Heart left ventricle (tissue), 16 donors: ENCODE measurements at regions not wholly inside any gene's neighbourhood (a gene's known extent, or its start where the extent isn't known, plus 50 kb on each side); places are given as distances from the start of the nearest gene placed in this dataset.

Source experiments
- ATAC-seq, 4 donors: fragments of 200-7000 bp; cut with Tn5 transposase; one replicate each; pipeline ENCODE4 v1.9.1; 2020 to 2022; ENCODE audit warnings: moderate library complexity in 4 of 4, mild to moderate bottlenecking in 3 of 4, moderate number of reproducible peaks in 1 of 4
- DNase-seq, 5 donors: peaks; one replicate each; pipeline ENCODE4 v3.0.0-alpha.2; 2020
- H3K27ac ChIP-seq, 12 donors: fragments of 200-600 bp; sonication (generic) in 4 of 12; one replicate each; pipeline versions ENCODE4 v1.5.0 to v1.8.0; 2016 to 2022; ENCODE audit warnings: mild to moderate bottlenecking in 2 of 12
- H3K27me3 ChIP-seq, 9 donors: fragments of 200-600 bp; sonication (generic) in 2 of 9; one replicate each; pipeline versions ENCODE4 v1.5.1 to v1.8.0; 2016 to 2022; ENCODE audit warnings: mild to moderate bottlenecking in 3 of 9
- H3K36me3 ChIP-seq, 9 donors: fragments of 200-600 bp; sonication (generic) in 2 of 9; one replicate each; pipeline versions ENCODE4 v1.5.0 to v1.8.0; 2018 to 2022; ENCODE audit warnings: mild to moderate bottlenecking in 2 of 9
- H3K4me1 ChIP-seq, 12 donors: fragments of 200-600 bp; sonication (generic) in 4 of 12; one replicate each; pipeline versions ENCODE4 v1.5.0 to v1.8.0; 2016 to 2022; ENCODE audit warnings: mild to moderate bottlenecking in 3 of 12
- H3K4me3 ChIP-seq, 12 donors: fragments of 200-600 bp; sonication (generic) in 4 of 12; one replicate each; pipeline versions ENCODE4 v1.5.0 to v1.8.0; 2017 to 2022; ENCODE audit warnings: mild to moderate bottlenecking in 9 of 12, moderate library complexity in 4 of 12
- H3K9me3 ChIP-seq, 12 donors: fragments of 200-600 bp; sonication (generic) in 4 of 12; one replicate each; pipeline versions ENCODE4 v1.5.0 to v1.8.0; 2016 to 2022; ENCODE audit warnings: mild to moderate bottlenecking in 1 of 12
- CTCF ChIP-seq, 12 donors: fragments of 200-600 bp; sonication (generic) in 4 of 12; IDR thresholded peaks; one replicate each; pipeline versions ENCODE4 v1.5.0 to v1.8.0; 2018 to 2022; ENCODE audit warnings: antibody characterized with exemption in 12 of 12, mild to moderate bottlenecking in 5 of 12
- POLR2A ChIP-seq, 2 donors: fragments of 450-650 bp; IDR thresholded peaks; one replicate each; pipeline ENCODE4 v1.6.1; 2017; ENCODE audit warnings: antibody characterized with exemption in 2 of 2, mild to moderate bottlenecking in 2 of 2, moderate library complexity in 2 of 2
- WGBS, 4 donors: extraction: QIAGEN DNeasy Blood & Tissue Kit in 2 of 4; methylation state at CpG; one replicate each; pipeline versions ENCODE4 v1.1.5 to v1.1.7; 2013 to 2018; 5-methylcytosine and 5-hydroxymethylcytosine counted together
- intact Hi-C, 10 donors: fragments of 100-400 bp; cut with DNase I; formaldehyde crosslinking; loops; one replicate each; pipeline versions ENCODE4 v1.11.1 to v1.14.2; 2022
- donor health status: ischemic (EF 13 %, LVEDD 7.1; RV severe dilation, severe dysfunction).
- donor health status: healthy with polysubstance abuse.
- donor health status: DM: no; HTN: yes; CAD: no.
- donor health status: DM: no; HTN: no; CAD: no.
- donor health status: ischemic (EF 25% LVEDD 6.9; RV normal size, moderate dysfunction).
- donor health status: ischemic (EF 25% LVEDD 5.7; RV mildly dilated, moderate dysfunction).
- donor health status: healthy.
- donor health status: DM: yes; HTN: yes; CAD: no.
- donor health status: ischemic (EF 35%, LVEDD 5.7; RV mildly dilated, moderate dysfunction).
- donor health status: nonischemic (EF 11% LVEDD 7.7; RV severe dilation, severe dysfunction).
- donor health status: DM: yes; HTN: yes; CAD: no.
- donor health status: PGD.
- donor health status: ischemic (EF 29% LVEDD 5.4; RV normal size, mild dysfunction).
- donor health status: nonischemic (EF 23%, LVEDD 6.1; RV moderate dilation, normal function).

GRCh38 chr7:110204527-110204926 is 886.4 kb upstream of the LRRN3 start:
- H3K4me3 ChIP-seq: no peak overlapping the region
- H3K27me3 ChIP-seq: no peaks in the 10 kb centered on the region
- 72 to 82% (median 74%) methylated on average over 4 of the region's 4 CpGs for WGBS, 4 donors
- no peaks in the 10 kb centered on the region for H3K9me3 ChIP-seq
- H3K27ac ChIP-seq: no peak overlapping the region
- no peak for DNase-seq
- H3K36me3 ChIP-seq: no peaks in the 10 kb centered on the region
- no peaks in the 10 kb centered on the region for H3K4me1 ChIP-seq
- intact Hi-C loops: no loop called here
- TF ChIP-seq CTCF (IDR thresholded peaks at IDR 0.05): no peak
- no peak for ATAC-seq

GRCh38 chr7:110205899-110206298 is 885.0 kb upstream of the LRRN3 start:
- H3K36me3 ChIP-seq: no peaks in the 10 kb centered on the region
- no peak for DNase-seq
- H3K4me1 ChIP-seq: no peaks in the 10 kb centered on the region
- no peak for TF ChIP-seq CTCF (IDR thresholded peaks at IDR 0.05)
- no peak for TF ChIP-seq POLR2A (IDR thresholded peaks at IDR 0.05)
- H3K27me3 ChIP-seq: no peaks in the 10 kb centered on the region
- no peak overlapping the region for H3K4me3 ChIP-seq
- 17 to 39% (median 27%) methylated on average over 1 of the region's 1 CpG for WGBS, 4 donors
- ATAC-seq: no peak
- intact Hi-C loops: no loop called here
- no peaks in the 10 kb centered on the region for H3K9me3 ChIP-seq
- H3K27ac ChIP-seq: no peak overlapping the region

GRCh38 chr7:110209884-110210283 is 881.0 kb upstream of the LRRN3 start:
- Histone ChIP-seq H3K36me3 (no peaks in the 10 kb centered on the region), H3K4me1 (no peaks in the 10 kb centered on the region)
- ATAC-seq: no peak

GRCh38 chr7:110210941-110211608 is 879.9 kb upstream of the LRRN3 start:
- H3K4me3 ChIP-seq: no peak overlapping the region
- DNase-seq: no peak
- no peak overlapping the region for H3K27ac ChIP-seq
- H3K4me1 ChIP-seq: no peaks in the 10 kb centered on the region
- TF ChIP-seq CTCF (IDR thresholded peaks at IDR 0.05) (no peak), POLR2A (IDR thresholded peaks at IDR 0.05) (no peak)
- no peaks in the 10 kb centered on the region for H3K9me3 ChIP-seq
- no peaks in the 10 kb centered on the region for H3K27me3 ChIP-seq
- no peak for ATAC-seq
- no peaks in the 10 kb centered on the region for H3K36me3 ChIP-seq
- intact Hi-C loops: no loop called here
- WGBS, 4 donors: 91 to 100% (median 96%) methylated on average over 1 of the region's 1 CpG

More at GRCh38 chr7:110209884-110210283, 881.0 kb upstream of the LRRN3 start:
- TF ChIP-seq CTCF (IDR thresholded peaks at IDR 0.05) (no peak), POLR2A (IDR thresholded peaks at IDR 0.05) (no peak)
- H3K27ac ChIP-seq: no peak overlapping the region
- no peak for DNase-seq
- H3K9me3 ChIP-seq: no peaks in the 10 kb centered on the region
- no peaks in the 10 kb centered on the region for H3K27me3 ChIP-seq
- no peak overlapping the region for H3K4me3 ChIP-seq
- WGBS, 4 donors: 74 to 90% (median 83%) methylated on average over 1 of the region's 1 CpG
- intact Hi-C loops: no loop called here
